ENCODE measurements at regions not wholly inside any gene's neighbourhood (a gene's known extent, or its start where the extent isn't known, plus 50 kb on each side); places are given as distances from the start of the nearest gene placed in this dataset.

- TF ChIP-seq, protein P1, sequence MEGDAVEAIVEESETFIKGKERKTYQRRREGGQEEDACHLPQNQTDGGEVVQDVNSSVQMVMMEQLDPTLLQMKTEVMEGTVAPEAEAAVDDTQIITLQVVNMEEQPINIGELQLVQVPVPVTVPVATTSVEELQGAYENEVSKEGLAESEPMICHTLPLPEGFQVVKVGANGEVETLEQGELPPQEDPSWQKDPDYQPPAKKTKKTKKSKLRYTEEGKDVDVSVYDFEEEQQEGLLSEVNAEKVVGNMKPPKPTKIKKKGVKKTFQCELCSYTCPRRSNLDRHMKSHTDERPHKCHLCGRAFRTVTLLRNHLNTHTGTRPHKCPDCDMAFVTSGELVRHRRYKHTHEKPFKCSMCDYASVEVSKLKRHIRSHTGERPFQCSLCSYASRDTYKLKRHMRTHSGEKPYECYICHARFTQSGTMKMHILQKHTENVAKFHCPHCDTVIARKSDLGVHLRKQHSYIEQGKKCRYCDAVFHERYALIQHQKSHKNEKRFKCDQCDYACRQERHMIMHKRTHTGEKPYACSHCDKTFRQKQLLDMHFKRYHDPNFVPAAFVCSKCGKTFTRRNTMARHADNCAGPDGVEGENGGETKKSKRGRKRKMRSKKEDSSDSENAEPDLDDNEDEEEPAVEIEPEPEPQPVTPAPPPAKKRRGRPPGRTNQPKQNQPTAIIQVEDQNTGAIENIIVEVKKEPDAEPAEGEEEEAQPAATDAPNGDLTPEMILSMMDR (IDR thresholded peaks at IDR 0.05; ENCODE audit: insufficient read depth, low read length, missing control alignments): no peak
These were observed 116.2 kb upstream of the SOX11 start for GRCh38 chr2:5576015-5576414.

GRCh38 chr2:5587766-5588165 is 104.4 kb upstream of the SOX11 start:
- H3K4me3 ChIP-seq (ENCODE audit: low read depth, low read length): no peak overlapping the region
- ChIA-PET CTCF (no interaction called here), POLR2A (no interaction called here)
- DNase-seq (ENCODE audit: low read depth, low spot score): no peak
- TF ChIP-seq, protein P1 (IDR thresholded peaks at IDR 0.05; ENCODE audit: insufficient read depth, low read length, missing control alignments): no peak

More at GRCh38 chr2:5576015-5576414, 116.2 kb upstream of the SOX11 start:
- H3K4me3 ChIP-seq (ENCODE audit: low read depth, low read length): no peak overlapping the region
- DNase-seq (ENCODE audit: low read depth, low spot score): no peak
- ChIA-PET CTCF (no interaction called here), POLR2A (no interaction called here)

- TF ChIP-seq, protein P1 (IDR thresholded peaks at IDR 0.05; ENCODE audit: insufficient read depth, low read length, missing control alignments): no peak
These were observed 103.6 kb upstream of the SOX11 start for GRCh38 chr2:5588601-5589000.

DNA sequence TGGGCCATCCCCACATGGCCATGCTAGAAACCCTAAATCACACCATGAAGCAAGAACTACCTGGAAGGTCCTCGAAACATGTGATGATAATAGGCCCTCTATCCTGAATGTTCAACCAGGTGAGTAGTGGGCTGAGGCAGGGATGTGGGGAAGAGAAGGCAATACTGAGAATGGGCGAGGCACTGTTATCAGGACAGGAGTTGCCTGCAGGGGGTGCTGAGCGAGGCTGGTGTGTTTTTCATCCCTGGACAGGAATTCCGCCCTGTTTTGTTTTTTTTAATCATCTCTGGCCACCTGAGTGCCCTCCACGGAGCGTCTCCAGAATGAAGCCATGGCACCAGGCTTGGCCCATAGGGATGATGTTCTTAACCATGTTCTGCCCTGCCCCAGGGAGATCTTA is 103.0 kb upstream of the SOX11 start:
- ChIA-PET CTCF (no interaction called here), POLR2A (no interaction called here)
- no peak for DNase-seq (ENCODE audit: low read depth, low spot score)
- no peak overlapping the region for H3K4me3 ChIP-seq (ENCODE audit: low read depth, low read length)
- TF ChIP-seq, protein P1 (IDR thresholded peaks at IDR 0.05; ENCODE audit: insufficient read depth, low read length, missing control alignments): no peak

More at GRCh38 chr2:5588601-5589000, 103.6 kb upstream of the SOX11 start:
- no peak for DNase-seq (ENCODE audit: low read depth, low spot score)
- no peak overlapping the region for H3K4me3 ChIP-seq (ENCODE audit: low read depth, low read length)
- CTCF ChIA-PET: no interaction called here
- POLR2A ChIA-PET: no interaction called here

DNA sequence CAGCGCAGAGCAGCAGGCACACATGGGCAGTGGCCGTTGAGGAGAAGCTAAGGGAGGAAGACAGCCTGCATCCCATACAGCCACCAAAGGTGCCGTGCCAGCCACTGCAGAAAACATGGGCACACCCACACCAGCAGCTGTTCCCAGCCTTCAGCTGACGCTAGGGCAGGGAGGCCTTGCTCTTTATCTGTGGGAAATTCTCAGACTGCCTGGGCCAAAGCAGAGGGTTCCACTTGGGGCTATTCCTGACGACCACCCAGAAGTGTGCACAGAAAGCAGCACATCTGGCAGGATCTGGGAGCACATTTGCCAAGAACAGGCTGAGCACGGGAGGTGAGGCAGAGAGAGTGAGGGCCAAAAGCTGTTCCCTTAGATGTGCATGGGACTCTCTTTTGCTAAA is 101.3 kb upstream of the SOX11 start:
- CTCF ChIA-PET: no interaction called here
- POLR2A ChIA-PET: no interaction called here
- H3K4me3 ChIP-seq (ENCODE audit: low read depth, low read length): no peak overlapping the region
- DNase-seq (ENCODE audit: low read depth, low spot score): no peak
- TF ChIP-seq, protein P1 (IDR thresholded peaks at IDR 0.05; ENCODE audit: insufficient read depth, low read length, missing control alignments): no peak

DNA sequence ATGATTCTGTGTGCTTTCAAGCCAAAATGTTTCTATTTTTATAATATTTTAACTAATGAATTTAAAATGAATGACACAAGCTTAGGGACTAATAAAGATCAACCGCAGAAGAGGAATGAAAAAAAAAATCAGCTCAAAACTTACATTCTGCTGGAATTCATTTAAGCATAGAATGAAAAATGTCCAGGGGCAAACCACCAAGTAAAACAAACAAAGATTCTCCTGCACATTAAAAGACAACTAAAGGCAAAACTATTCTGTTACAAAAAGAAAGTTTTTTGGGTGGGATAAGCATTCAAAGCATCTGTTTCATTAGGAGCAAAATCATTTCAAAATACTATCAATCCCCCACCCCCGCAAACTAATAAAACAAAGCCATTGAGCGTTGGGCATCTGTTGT is 99.3 kb upstream of the SOX11 start:
- no peak for DNase-seq (ENCODE audit: low read depth, low spot score)
- no peak overlapping the region for H3K4me3 ChIP-seq (ENCODE audit: low read depth, low read length)
- ChIA-PET POLR2A (no interaction called here), CTCF (no interaction called here)
- TF ChIP-seq, protein P1 (IDR thresholded peaks at IDR 0.05; ENCODE audit: insufficient read depth, low read length, missing control alignments): no peak

Data from AG04449 (cell line).